GM06990 (cell line): ENCODE measurements at regions not wholly inside any gene's neighbourhood (a gene's known extent, or its start where the extent isn't known, plus 50 kb on each side); places are given as distances from the start of the nearest gene placed in this dataset.

Source experiments
- DNase-seq: peaks from one replicate; pipeline ENCODE4 v3.0.0-alpha.2; 2011; ENCODE audit not compliant: insufficient read length; ENCODE audit errors: extremely low read depth
- H3K27me3 ChIP-seq: replicated peaks from 2 replicates; pipeline ENCODE4 v1.6.0; 2011; ENCODE audit warnings: low read length; ENCODE audit not compliant: control insufficient read depth, insufficient read depth
- H3K36me3 ChIP-seq: 2 replicates; pipeline ENCODE4 v1.5.1; 2011; ENCODE audit warnings: low read length; ENCODE audit not compliant: control insufficient read depth, insufficient read depth
- H3K4me3 ChIP-seq: replicated peaks from 2 replicates; pipeline ENCODE4 v1.5.1; 2011; ENCODE audit warnings: low read depth, mild to moderate bottlenecking, control low read depth, low read length
- TF ChIP-seq, protein P1 (sequence below): IDR thresholded peaks from 2 replicates; pipeline ENCODE4 v1.5.1; 2011; ENCODE audit warnings: low read length, control low read depth, mild to moderate bottlenecking, inconsistent platforms; ENCODE audit not compliant: insufficient read depth, poor library complexity, severe bottlenecking

DNA sequence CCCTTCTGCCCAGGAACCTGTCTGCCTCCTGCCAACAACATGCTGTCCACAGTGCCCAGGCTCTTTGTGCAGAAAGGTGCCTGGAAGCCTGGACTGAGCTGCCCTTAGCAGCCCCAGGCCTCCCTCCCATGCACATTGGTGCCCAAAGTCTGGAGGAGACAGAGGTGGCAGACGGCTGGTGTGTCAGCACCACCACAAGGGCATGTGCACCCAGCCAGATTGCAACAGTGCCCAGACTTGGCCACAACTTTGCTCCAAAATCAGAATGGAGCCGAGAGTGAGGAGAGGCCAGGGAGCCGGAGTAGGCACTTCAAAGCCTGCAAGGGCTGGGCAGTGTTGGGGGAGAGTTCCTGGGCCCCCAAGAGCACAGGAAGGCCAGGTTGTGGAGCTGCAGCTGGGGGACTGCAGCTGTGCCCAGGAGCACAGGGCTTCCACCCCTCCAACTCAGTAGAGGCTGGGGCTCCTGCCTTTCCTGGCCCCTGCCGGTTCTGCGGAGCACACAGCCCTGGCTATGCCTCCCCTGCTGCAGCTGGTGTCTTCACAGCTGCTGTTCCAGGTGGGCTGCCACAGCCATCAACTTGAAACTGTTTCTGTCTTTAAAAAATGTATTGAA is 1255.8 kb downstream of the SLITRK5 start:
- no peak for DNase-seq
- TF ChIP-seq, protein P1, sequence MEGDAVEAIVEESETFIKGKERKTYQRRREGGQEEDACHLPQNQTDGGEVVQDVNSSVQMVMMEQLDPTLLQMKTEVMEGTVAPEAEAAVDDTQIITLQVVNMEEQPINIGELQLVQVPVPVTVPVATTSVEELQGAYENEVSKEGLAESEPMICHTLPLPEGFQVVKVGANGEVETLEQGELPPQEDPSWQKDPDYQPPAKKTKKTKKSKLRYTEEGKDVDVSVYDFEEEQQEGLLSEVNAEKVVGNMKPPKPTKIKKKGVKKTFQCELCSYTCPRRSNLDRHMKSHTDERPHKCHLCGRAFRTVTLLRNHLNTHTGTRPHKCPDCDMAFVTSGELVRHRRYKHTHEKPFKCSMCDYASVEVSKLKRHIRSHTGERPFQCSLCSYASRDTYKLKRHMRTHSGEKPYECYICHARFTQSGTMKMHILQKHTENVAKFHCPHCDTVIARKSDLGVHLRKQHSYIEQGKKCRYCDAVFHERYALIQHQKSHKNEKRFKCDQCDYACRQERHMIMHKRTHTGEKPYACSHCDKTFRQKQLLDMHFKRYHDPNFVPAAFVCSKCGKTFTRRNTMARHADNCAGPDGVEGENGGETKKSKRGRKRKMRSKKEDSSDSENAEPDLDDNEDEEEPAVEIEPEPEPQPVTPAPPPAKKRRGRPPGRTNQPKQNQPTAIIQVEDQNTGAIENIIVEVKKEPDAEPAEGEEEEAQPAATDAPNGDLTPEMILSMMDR = no peak
- H3K27me3 ChIP-seq = no peaks in the 10 kb centered on the region
- H3K36me3 ChIP-seq = no peaks in the 10 kb centered on the region
- H3K4me3 ChIP-seq = no peak overlapping the region

DNA sequence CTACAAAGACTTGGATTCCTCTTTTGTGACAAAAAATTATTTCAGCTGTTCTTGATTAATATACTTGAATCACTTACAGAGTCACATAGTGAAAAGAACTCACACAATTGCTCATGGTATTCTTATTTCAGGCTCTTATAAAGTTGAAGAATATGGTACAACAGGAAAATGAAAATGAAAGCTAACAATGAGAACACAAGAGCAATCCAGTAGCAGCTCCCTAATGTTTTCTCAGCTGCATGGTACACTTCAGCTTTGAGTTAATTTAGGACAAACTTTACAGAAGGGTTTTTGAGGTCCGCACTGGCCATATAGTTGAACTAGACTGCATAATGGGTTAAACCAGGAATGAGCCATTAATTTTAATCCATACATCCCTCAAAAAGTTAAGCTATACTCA is 1261.8 kb downstream of the SLITRK5 start:
- TF ChIP-seq, protein P1 = no peak
- no peak overlapping the region for H3K4me3 ChIP-seq
- no peak for DNase-seq
- no peaks in the 10 kb centered on the region for H3K36me3 ChIP-seq
- no peaks in the 10 kb centered on the region for H3K27me3 ChIP-seq

GRCh38 chr13:88937384-88937783 is 1266.2 kb downstream of the SLITRK5 start:
- Histone ChIP-seq H3K4me3 (no peak overlapping the region), H3K36me3 (no peaks in the 10 kb centered on the region), H3K27me3 (no peaks in the 10 kb centered on the region)
- TF ChIP-seq, protein P1 = no peak
- no peak for DNase-seq

DNA sequence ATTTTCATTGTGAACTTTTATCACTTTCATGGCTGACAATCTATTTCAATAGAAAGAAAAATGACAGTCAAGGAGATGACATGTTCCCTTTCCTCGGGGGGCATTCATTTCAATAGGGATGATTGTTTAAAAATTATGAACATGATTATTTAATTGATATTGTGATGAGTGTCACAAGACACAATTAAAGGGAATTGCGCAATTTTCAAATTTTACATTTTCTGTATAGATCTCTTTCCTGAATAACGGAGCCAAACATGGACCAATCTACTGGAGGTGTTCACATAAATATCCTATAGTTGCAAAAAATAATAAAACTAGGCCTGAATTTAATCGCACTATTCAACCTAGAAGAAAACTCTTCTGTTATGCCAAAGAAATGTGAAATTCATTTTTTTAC is 1274.6 kb downstream of the SLITRK5 start:
- Histone ChIP-seq H3K27me3 (no peaks in the 10 kb centered on the region), H3K4me3 (no peak overlapping the region), H3K36me3 (no peaks in the 10 kb centered on the region)
- DNase-seq = no peak
- TF ChIP-seq, protein P1 = no peak

GRCh38 chr13:88948501-88948900 is 1277.3 kb downstream of the SLITRK5 start:
- no peak for DNase-seq
- Histone ChIP-seq H3K4me3 (no peak overlapping the region), H3K36me3 (no peaks in the 10 kb centered on the region), H3K27me3 (no peaks in the 10 kb centered on the region)
- TF ChIP-seq, protein P1 = no peak

DNA sequence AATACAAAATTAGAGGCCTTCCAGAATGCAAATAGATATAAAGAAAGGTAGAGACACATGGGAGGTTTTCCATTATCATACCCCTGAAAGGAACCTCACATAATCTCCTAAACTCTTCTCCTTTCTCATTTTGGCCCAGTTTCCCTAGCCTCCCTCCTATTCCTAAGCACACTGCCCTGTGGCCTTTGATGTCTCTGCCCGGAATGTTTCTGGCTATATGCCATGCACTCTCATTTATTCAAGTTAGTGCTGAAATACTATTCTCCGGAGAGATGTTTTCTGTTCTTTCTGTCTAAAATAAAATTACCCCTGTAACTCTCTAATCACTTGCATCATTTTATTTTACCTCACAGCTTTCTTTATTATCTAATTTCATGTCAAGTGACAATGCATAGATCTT is 1287.7 kb downstream of the SLITRK5 start:
- Histone ChIP-seq H3K36me3 (no peaks in the 10 kb centered on the region), H3K27me3 (no peaks in the 10 kb centered on the region), H3K4me3 (no peak overlapping the region)
- no peak for DNase-seq
- TF ChIP-seq, protein P1 = no peak
